ENCODE measurements at regions not wholly inside any gene's neighbourhood (a gene's known extent, or its start where the extent isn't known, plus 50 kb on each side); places are given as distances from the start of the nearest gene placed in this dataset.
"Not testable (repeated sequence)": the region's sequence is repeated elsewhere in the genome, so short reads cannot be mapped to it uniquely, and the experiment has no call there.

DNA sequence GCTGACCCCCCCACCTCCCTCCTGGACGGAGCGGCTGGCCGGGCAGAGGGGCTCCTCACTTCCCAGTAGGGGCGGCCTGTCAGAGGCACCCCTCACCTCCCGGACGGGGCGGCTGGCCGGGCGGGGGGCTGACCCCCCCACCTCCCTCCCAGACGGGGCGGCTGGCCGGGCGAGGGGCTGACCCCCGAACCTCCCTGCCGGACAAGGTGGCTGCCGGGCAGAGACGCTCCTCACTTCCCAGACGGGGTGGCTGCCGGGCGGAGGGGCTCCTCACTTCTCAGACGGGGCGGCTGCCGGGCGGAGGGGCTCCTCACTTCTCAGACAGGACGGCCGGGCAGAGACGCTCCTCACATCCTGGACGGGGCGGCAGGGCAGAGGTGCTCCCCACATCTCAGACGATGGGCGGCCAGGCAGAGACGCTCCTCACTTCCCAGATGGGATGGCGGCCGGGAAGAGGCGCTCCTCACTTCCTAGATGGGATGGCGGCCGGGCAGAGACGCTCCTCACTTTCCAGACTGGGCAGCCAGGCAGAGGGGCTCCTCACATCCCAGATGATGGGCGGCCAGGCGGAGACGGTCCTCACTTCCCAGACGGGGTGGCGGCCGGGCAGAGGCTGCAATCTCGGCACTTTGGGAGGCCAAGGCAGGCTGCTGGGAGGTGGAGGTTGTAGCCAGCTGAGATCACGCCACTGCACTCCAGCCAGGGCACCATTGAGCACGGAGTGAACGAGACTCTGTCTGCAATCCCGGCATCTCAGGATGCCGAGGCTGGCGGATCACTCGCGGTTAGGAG lies 66.2 kb upstream of the PAPPA2 start:
- 98% methylated on average over 48 of the region's 53 CpGs for WGBS
- not testable (repeated sequence) for H3K27ac ChIP-seq (ENCODE audit: low read depth)

GRCh38 chr1:176391621-176392020 lies 71.4 kb upstream of the PAPPA2 start:
- Histone ChIP-seq H3K27ac (ENCODE audit: low read depth) (no peak overlapping the region), H3K36me3 (ENCODE audit: insufficient read depth) (no peaks in the 10 kb centered on the region), H3K4me3 (ENCODE audit: low read depth, low read length) (no peak overlapping the region), H3K4me1 (ENCODE audit: insufficient read depth) (no peaks in the 10 kb centered on the region)
- 58% methylated on average over 2 of the region's 2 CpGs for WGBS
- DNase-seq (ENCODE audit: extremely low spot score) = no peak

More for the DNA sequence above, 66.2 kb upstream of the PAPPA2 start:
- not testable (repeated sequence) for DNase-seq (ENCODE audit: extremely low spot score); H3K36me3 ChIP-seq (ENCODE audit: insufficient read depth); H3K4me3 ChIP-seq (ENCODE audit: low read depth, low read length); H3K4me1 ChIP-seq (ENCODE audit: insufficient read depth)

- H3K4me3 ChIP-seq (ENCODE audit: low read depth, low read length) = no peak overlapping the region
- H3K27ac ChIP-seq (ENCODE audit: low read depth) = no peak overlapping the region
- H3K36me3 ChIP-seq (ENCODE audit: insufficient read depth) = no peaks in the 10 kb centered on the region
- no peak for DNase-seq (ENCODE audit: extremely low spot score)
- H3K4me1 ChIP-seq (ENCODE audit: insufficient read depth) = no peaks in the 10 kb centered on the region
Observed at GRCh38 chr1:176384841-176385240, 78.1 kb upstream of the PAPPA2 start.

DNA sequence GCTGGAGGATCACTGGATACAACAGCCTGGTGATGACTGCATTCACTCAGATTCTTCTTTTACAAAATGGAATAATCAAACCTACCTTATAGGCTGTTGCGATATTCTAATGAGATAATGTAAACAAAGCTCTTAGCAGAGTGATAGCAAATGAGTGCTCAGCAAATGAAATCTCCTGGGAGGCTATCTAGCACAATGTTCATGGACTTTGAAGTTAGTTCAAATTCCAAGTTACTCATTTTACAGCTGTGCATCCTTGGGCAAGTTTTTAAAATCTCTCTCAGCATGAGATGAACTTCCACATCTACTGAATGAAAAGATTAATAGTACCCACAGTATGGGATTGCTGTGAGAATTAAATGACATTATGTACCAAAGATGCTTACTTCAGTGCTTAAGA lies 80.8 kb upstream of the PAPPA2 start:
- 24% methylated on average over 1 of the region's 1 CpG for WGBS
- Histone ChIP-seq H3K4me3 (ENCODE audit: low read depth, low read length) (no peak overlapping the region), H3K4me1 (ENCODE audit: insufficient read depth) (no peaks in the 10 kb centered on the region), H3K27ac (ENCODE audit: low read depth) (no peak overlapping the region), H3K36me3 (ENCODE audit: insufficient read depth) (no peaks in the 10 kb centered on the region)
- DNase-seq (ENCODE audit: extremely low spot score) = no peak

- Histone ChIP-seq H3K36me3 (ENCODE audit: insufficient read depth) (no peaks in the 10 kb centered on the region), H3K4me1 (ENCODE audit: insufficient read depth) (no peaks in the 10 kb centered on the region), H3K27ac (ENCODE audit: low read depth) (no peak overlapping the region), H3K4me3 (ENCODE audit: low read depth, low read length) (no peak overlapping the region)
- DNase-seq (ENCODE audit: extremely low spot score) = no peak
- WGBS = 76% methylated on average over 5 of the region's 5 CpGs
Observed at GRCh38 chr1:176379626-176380339, 83.2 kb upstream of the PAPPA2 start.

- Histone ChIP-seq H3K27ac (ENCODE audit: low read depth) (no peak overlapping the region), H3K36me3 (ENCODE audit: insufficient read depth) (no peaks in the 10 kb centered on the region), H3K4me3 (ENCODE audit: low read depth, low read length) (no peak overlapping the region), H3K4me1 (ENCODE audit: insufficient read depth) (no peaks in the 10 kb centered on the region)
- DNase-seq (ENCODE audit: extremely low spot score) = peak; percentile 47
- 22% methylated on average over 7 of the region's 7 CpGs for WGBS
Observed at GRCh38 chr1:176374967-176375569, 87.9 kb upstream of the PAPPA2 start.

DNA sequence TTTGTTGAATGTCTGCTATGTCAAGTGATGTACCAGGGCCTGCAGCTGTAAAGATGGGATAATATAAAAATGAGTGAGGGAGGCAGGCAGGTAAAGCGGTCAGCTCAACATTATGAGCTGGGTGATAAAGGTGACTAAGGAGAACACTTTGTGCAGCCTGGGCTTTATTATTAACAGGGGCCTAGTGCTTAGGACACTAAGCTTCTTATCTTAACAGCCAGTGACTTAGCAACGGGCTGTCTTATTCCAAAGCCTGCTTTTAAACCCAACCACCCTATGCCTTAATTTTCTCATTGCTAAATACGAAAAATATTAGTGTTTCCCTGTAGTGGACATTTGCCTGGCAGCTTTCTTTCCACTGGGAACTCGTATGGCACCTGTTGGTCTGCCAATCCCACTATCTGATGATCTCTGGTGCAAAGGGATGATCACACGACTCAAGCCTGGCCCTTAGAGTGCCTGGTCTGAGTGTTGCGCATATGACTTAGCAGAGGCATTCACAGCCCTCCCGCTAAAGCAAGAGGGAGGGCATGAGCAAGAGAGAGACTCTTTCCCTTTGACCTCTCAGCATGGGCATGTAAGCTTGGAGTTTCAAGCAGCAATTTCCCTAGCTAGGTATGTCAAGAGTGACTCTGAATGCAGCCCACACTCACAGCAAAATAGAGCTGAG lies 98.6 kb upstream of the PAPPA2 start:
- H3K4me1 ChIP-seq (ENCODE audit: insufficient read depth) = no peaks in the 10 kb centered on the region
- no peak for DNase-seq (ENCODE audit: extremely low spot score)
- no peak overlapping the region for H3K4me3 ChIP-seq (ENCODE audit: low read depth, low read length)
- 32% methylated on average over 7 of the region's 7 CpGs for WGBS
- no peak overlapping the region for H3K27ac ChIP-seq (ENCODE audit: low read depth)
- no peaks in the 10 kb centered on the region for H3K36me3 ChIP-seq (ENCODE audit: insufficient read depth)

- not testable (repeated sequence) for H3K4me3 ChIP-seq (ENCODE audit: low read depth, low read length); DNase-seq (ENCODE audit: extremely low spot score); H3K4me1 ChIP-seq (ENCODE audit: insufficient read depth); H3K36me3 ChIP-seq (ENCODE audit: insufficient read depth); H3K27ac ChIP-seq (ENCODE audit: low read depth)
- 95% methylated on average over 37 of the region's 42 CpGs for WGBS
Observed at GRCh38 chr1:176349135-176349715, 113.8 kb upstream of the PAPPA2 start.

DNA sequence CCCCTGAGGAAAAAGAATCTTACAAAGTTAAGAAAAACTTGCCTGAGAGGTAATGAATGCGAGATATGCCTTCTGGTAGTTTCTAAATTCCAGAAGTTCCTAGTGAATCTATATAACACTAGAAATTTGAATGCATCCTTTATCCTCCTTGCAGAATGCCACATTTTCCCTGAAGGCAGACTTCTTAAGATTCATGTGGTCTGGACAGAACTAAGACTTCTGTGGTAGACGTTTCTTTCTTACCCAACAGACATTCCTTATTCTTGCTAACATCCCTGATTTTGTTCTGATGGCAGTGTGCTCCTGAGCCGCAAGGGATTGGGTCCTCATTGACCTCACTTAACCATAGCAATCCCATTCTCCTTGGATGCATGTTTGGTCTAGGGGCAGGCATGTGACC lies 121.3 kb upstream of the PAPPA2 start:
- no peak overlapping the region for H3K4me3 ChIP-seq (ENCODE audit: low read depth, low read length)
- H3K36me3 ChIP-seq (ENCODE audit: insufficient read depth) = no peaks in the 10 kb centered on the region
- 77% methylated on average over 3 of the region's 3 CpGs for WGBS
- H3K27ac ChIP-seq (ENCODE audit: low read depth) = no peak overlapping the region
- H3K4me1 ChIP-seq (ENCODE audit: insufficient read depth) = no peaks in the 10 kb centered on the region
- no peak for DNase-seq (ENCODE audit: extremely low spot score)

DNA sequence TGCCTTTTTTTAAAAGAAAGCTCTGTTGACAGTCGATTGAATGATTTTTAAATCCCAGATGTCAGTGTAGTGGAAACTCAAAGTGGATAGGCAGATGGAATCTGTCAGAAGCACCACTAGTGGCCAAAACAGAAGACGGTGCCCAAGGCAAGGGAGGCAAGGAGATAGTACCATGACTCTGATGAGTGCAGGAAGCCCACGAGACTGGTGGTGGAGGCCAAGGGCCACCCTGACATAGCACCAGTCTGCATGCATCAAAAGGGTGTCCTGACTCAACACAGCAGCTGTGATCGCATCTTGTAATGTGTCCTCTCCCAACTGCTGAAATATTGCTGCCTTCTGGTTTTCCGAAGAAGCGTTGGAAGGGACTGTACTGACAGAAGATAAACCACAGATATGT lies 124.1 kb upstream of the PAPPA2 start:
- Histone ChIP-seq H3K27ac (ENCODE audit: low read depth) (no peak overlapping the region), H3K4me3 (ENCODE audit: low read depth, low read length) (no peak overlapping the region), H3K4me1 (ENCODE audit: insufficient read depth) (no peaks in the 10 kb centered on the region), H3K36me3 (ENCODE audit: insufficient read depth) (no peaks in the 10 kb centered on the region)
- WGBS = 69% methylated on average over 6 of the region's 6 CpGs
- no peak for DNase-seq (ENCODE audit: extremely low spot score)

DNA sequence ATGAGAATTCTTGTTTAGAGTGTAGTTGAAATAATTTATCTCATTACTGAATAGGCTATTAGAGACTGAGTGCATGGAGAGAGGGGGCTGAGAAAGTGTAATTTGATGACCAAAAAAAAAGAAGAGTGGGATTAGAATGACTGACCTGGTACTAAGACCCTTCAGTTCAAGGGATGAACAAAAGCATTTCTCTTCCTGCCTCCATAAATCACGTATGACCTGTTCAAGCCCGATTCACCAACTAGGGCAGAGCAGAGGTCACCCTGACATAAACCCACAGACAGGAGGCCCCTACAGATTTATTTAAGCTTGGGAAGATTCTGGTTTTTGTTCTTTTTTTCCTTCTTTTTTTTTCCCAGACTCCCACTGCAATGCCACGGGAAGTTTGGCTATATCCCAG lies 123.7 kb upstream of the COP1 start:
- Histone ChIP-seq H3K27ac (ENCODE audit: low read depth) (no peak overlapping the region), H3K36me3 (ENCODE audit: insufficient read depth) (no peaks in the 10 kb centered on the region), H3K4me1 (ENCODE audit: insufficient read depth) (no peaks in the 10 kb centered on the region), H3K4me3 (ENCODE audit: low read depth, low read length) (no peak overlapping the region)
- no peak for DNase-seq (ENCODE audit: extremely low spot score)
- 22% methylated on average over 3 of the region's 3 CpGs for WGBS

GRCh38 chr1:176325664-176326063 lies 118.6 kb upstream of the COP1 start:
- Histone ChIP-seq H3K27ac (ENCODE audit: low read depth) (no peak overlapping the region), H3K4me1 (ENCODE audit: insufficient read depth) (no peaks in the 10 kb centered on the region), H3K36me3 (ENCODE audit: insufficient read depth) (no peaks in the 10 kb centered on the region), H3K4me3 (ENCODE audit: low read depth, low read length) (no peak overlapping the region)
- no peak for DNase-seq (ENCODE audit: extremely low spot score)
- WGBS = 88% methylated on average over 1 of the region's 1 CpG

- Histone ChIP-seq H3K4me1 (ENCODE audit: insufficient read depth) (no peaks in the 10 kb centered on the region), H3K4me3 (ENCODE audit: low read depth, low read length) (no peak overlapping the region), H3K36me3 (ENCODE audit: insufficient read depth) (no peaks in the 10 kb centered on the region), H3K27ac (ENCODE audit: low read depth) (no peak overlapping the region)
- DNase-seq (ENCODE audit: extremely low spot score) = no peak
- WGBS = 76% methylated on average over 3 of the region's 3 CpGs
Observed at GRCh38 chr1:176323472-176323871, 116.4 kb upstream of the COP1 start.
